ENCODE measurements at regions not wholly inside any gene's neighbourhood (a gene's known extent, or its start where the extent isn't known, plus 50 kb on each side); places are given as distances from the start of the nearest gene placed in this dataset.

- no peak overlapping the region for H3K27ac Mint-ChIP-seq
- no peaks in the 10 kb centered on the region for H3K27me3 Mint-ChIP-seq
- no peak overlapping the region for H3K4me3 Mint-ChIP-seq
- DNase-seq = no peak
- peaks cover 2 to 4% of the 10 kb centered on the region in 2 donors for H3K4me1 Mint-ChIP-seq (ENCODE audit: low read depth in 2 of 2)
- no peaks in the 10 kb centered on the region for H3K9me3 Mint-ChIP-seq
- ATAC-seq (replicated peaks) = no peak
- no peaks in the 10 kb centered on the region for H3K36me3 Mint-ChIP-seq (ENCODE audit: insufficient read depth)
These were observed 52.4 kb upstream of the PPM1B start for GRCh38 chr2:44116319-44116718.

- H3K4me3 Mint-ChIP-seq = no peak overlapping the region
- H3K4me1 Mint-ChIP-seq (ENCODE audit: low read depth in 2 of 2) = peaks cover 2 to 4% of the 10 kb centered on the region in 2 donors
- DNase-seq (no peak), ATAC-seq (replicated peaks) (no peak)
- H3K9me3 Mint-ChIP-seq = no peaks in the 10 kb centered on the region
- peaks cover 0 to 5% of the 10 kb centered on the region in 2 donors for H3K27me3 Mint-ChIP-seq
- H3K27ac Mint-ChIP-seq = no peak overlapping the region
- no peaks in the 10 kb centered on the region for H3K36me3 Mint-ChIP-seq (ENCODE audit: insufficient read depth)
These were observed 50.4 kb upstream of the PPM1B start for GRCh38 chr2:44118257-44118656.

Measured in effector memory CD8-positive, alpha-beta T cell (primary cell).